ENCODE measurements at regions not wholly inside any gene's neighbourhood (a gene's known extent, or its start where the extent isn't known, plus 50 kb on each side); places are given as distances from the start of the nearest gene placed in this dataset.

DNA sequence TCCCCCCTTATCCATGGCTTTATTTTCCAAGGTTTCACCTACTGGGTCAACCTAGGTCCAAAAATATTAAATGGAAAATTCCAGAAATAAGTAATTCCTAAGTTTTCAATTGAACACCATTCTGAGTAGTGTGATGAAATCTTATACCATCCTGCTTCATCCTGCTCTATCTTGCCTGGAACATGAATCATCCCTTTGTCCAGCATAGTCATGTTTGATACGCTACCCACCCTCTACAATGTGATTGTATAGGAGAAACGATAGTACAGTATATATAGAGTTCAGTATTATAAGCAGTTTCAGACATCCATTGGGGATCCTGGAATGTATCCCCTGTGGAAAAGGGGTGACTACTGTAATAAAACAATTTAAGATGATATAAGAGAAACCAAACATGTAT is 62.2 kb downstream of the IFNG start:
- Histone ChIP-seq H3K79me2 (ENCODE audit: control insufficient read depth, insufficient read depth, low read length) (no peaks in the 10 kb centered on the region), H3K4me1 (ENCODE audit: control insufficient read depth in 2 of 2, insufficient read depth in 2 of 2, low read length in 2 of 2) (no peaks in the 10 kb centered on the region), H3K4me2 (replicated peaks; ENCODE audit: low read depth, low read length, poor library complexity, severe bottlenecking) (no peak overlapping the region), H3K27ac (ENCODE audit: low read length in 2 of 2) (no peak overlapping the region), H3K9me3 (ENCODE audit: control extremely low read depth in 1 of 3, control insufficient read depth in 2 of 3, insufficient read depth in 1 of 3, low read length in 2 of 3) (no peaks in the 10 kb centered on the region), H4K20me1 (ENCODE audit: control insufficient read depth, insufficient read depth, low read length, poor library complexity, severe bottlenecking) (no peaks in the 10 kb centered on the region), H3K9ac (ENCODE audit: low read length) (no peak overlapping the region), H3K36me3 (replicated peaks in 1 of 2; ENCODE audit: control extremely low read depth in 1 of 2, control insufficient read depth in 1 of 2, extremely low read depth in 1 of 2, insufficient read depth in 2 of 2, low read length in 1 of 2) (no peaks in the 10 kb centered on the region), H3K27me3 (replicated peaks in 1 of 4; ENCODE audit: control extremely low read depth in 1 of 4, control insufficient read depth in 3 of 4, insufficient read depth in 4 of 4, low read length in 3 of 4) (no peaks in the 10 kb centered on the region), H2AFZ (ENCODE audit: insufficient read depth, low read depth, low read length, poor library complexity, severe bottlenecking) (no peak overlapping the region), H3K4me3 (ENCODE audit: control extremely low read depth in 1 of 5, extremely low read depth in 1 of 5, insufficient read depth in 1 of 5, low read depth in 2 of 5, low read length in 4 of 5) (no peak overlapping the region)
- Mint-ChIP-seq H3K9me3 (ENCODE audit: insufficient read depth) (no peaks in the 10 kb centered on the region), H3K4me1 (no peaks in the 10 kb centered on the region), H3K27me3 (no peaks in the 10 kb centered on the region), H3K27ac (no peak overlapping the region), H3K4me3 (no peak overlapping the region)
- DNase-seq (no peak), ATAC-seq (ENCODE audit: low read depth) (no peak)
- CTCF ChIA-PET: no interaction called here
- POLR2A ChIA-PET: no interaction called here
- no CpG with 5 or more reads among the region's 2 CpGs for WGBS (ENCODE audit: insufficient coverage)
- TF ChIP-seq, protein P1, sequence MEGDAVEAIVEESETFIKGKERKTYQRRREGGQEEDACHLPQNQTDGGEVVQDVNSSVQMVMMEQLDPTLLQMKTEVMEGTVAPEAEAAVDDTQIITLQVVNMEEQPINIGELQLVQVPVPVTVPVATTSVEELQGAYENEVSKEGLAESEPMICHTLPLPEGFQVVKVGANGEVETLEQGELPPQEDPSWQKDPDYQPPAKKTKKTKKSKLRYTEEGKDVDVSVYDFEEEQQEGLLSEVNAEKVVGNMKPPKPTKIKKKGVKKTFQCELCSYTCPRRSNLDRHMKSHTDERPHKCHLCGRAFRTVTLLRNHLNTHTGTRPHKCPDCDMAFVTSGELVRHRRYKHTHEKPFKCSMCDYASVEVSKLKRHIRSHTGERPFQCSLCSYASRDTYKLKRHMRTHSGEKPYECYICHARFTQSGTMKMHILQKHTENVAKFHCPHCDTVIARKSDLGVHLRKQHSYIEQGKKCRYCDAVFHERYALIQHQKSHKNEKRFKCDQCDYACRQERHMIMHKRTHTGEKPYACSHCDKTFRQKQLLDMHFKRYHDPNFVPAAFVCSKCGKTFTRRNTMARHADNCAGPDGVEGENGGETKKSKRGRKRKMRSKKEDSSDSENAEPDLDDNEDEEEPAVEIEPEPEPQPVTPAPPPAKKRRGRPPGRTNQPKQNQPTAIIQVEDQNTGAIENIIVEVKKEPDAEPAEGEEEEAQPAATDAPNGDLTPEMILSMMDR (IDR thresholded peaks at IDR 0.05): no peak
- no peak for TF ChIP-seq EZH2 (IDR thresholded peaks at IDR 0.05; ENCODE audit: borderline replicate concordance, insufficient read depth, low read depth, low read length, poor library complexity, severe bottlenecking)
- intact Hi-C loops (cut with micrococcal nuclease): no loop called here

DNA sequence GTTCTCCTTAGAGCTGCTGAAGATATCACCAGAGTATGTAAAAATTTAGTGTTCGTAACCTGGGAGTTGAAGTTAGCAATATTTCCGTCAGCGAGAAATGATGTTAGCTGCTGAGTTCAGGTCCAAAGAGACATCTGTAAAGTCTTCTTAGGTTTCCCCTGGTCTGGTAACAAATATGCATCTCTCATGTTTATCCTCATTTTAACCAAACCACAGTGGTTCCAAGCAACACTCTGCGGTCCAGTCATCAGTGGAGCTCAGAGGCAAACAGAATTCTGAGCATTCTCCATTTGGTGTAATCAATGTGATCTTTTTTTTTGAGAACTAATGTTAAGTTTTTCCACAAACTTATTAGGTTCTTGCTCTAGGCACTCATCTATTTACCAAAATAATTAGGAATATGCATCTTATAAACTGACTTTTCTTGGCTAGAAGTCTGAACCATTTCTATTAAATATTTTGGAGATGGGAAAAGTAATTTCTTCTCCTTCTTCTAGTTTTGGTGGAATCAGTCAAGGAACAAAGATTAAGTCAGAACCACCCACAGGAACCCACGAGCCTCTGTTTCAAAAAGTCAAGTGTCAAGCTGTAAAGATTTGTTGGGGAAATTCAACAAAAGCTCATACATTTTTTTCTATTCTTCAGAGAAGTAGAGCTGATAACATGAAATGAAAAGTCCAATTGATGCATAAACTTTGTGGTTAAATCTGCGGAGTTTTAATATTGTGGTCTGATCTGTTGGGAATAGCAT is 64.7 kb downstream of the IFNG start:
- H3K9me3 ChIP-seq (ENCODE audit: control extremely low read depth in 1 of 3, control insufficient read depth in 2 of 3, insufficient read depth in 1 of 3, low read length in 2 of 3): no peaks in the 10 kb centered on the region
- H3K4me3 ChIP-seq (ENCODE audit: control extremely low read depth in 1 of 5, extremely low read depth in 1 of 5, insufficient read depth in 1 of 5, low read depth in 2 of 5, low read length in 4 of 5): no peak overlapping the region
- Mint-ChIP-seq H3K4me3 (no peak overlapping the region), H3K9me3 (ENCODE audit: insufficient read depth) (peaks cover 2% of the 10 kb centered on the region), H3K4me1 (no peaks in the 10 kb centered on the region), H3K27me3 (peaks cover 4% of the 10 kb centered on the region), H3K27ac (no peak overlapping the region)
- no peak overlapping the region for H3K4me2 ChIP-seq (replicated peaks; ENCODE audit: low read depth, low read length, poor library complexity, severe bottlenecking)
- H2AFZ ChIP-seq (ENCODE audit: insufficient read depth, low read depth, low read length, poor library complexity, severe bottlenecking): no peak overlapping the region
- no peak overlapping the region for H3K9ac ChIP-seq (ENCODE audit: low read length)
- no peaks in the 10 kb centered on the region for H3K79me2 ChIP-seq (ENCODE audit: control insufficient read depth, insufficient read depth, low read length)
- no peaks in the 10 kb centered on the region for H3K36me3 ChIP-seq (replicated peaks in 1 of 2; ENCODE audit: control extremely low read depth in 1 of 2, control insufficient read depth in 1 of 2, extremely low read depth in 1 of 2, insufficient read depth in 2 of 2, low read length in 1 of 2)
- POLR2A ChIA-PET: no interaction called here
- CTCF ChIA-PET: no interaction called here
- H3K27me3 ChIP-seq (replicated peaks in 1 of 4; ENCODE audit: control extremely low read depth in 1 of 4, control insufficient read depth in 3 of 4, insufficient read depth in 4 of 4, low read length in 3 of 4): no peaks in the 10 kb centered on the region
- ATAC-seq (ENCODE audit: low read depth) (no peak), DNase-seq (no peak)
- H3K27ac ChIP-seq (ENCODE audit: low read length in 2 of 2): no peak overlapping the region
- TF ChIP-seq, protein P1 (IDR thresholded peaks at IDR 0.05): no peak
- no peak for TF ChIP-seq EZH2 (IDR thresholded peaks at IDR 0.05; ENCODE audit: borderline replicate concordance, insufficient read depth, low read depth, low read length, poor library complexity, severe bottlenecking)
- H3K4me1 ChIP-seq (ENCODE audit: control insufficient read depth in 2 of 2, insufficient read depth in 2 of 2, low read length in 2 of 2): no peaks in the 10 kb centered on the region
- 100% methylated on average over 4 of the region's 6 CpGs for WGBS (ENCODE audit: insufficient coverage)
- intact Hi-C loops (cut with micrococcal nuclease): no loop called here
- H4K20me1 ChIP-seq (ENCODE audit: control insufficient read depth, insufficient read depth, low read length, poor library complexity, severe bottlenecking): no peaks in the 10 kb centered on the region
